Right ventricle myocardium inferior (tissue), 1 donor: ENCODE measurements at regions not wholly inside any gene's neighbourhood (a gene's known extent, or its start where the extent isn't known, plus 50 kb on each side); places are given as distances from the start of the nearest gene placed in this dataset.
"Not testable (repeated sequence)": the region's sequence is repeated elsewhere in the genome, so short reads cannot be mapped to it uniquely, and the experiment has no call there.

Source experiments
- ATAC-seq: fragments of 200-7000 bp; cut with Tn5 transposase; one replicate; pipeline ENCODE4 v1.9.1; 2020; ENCODE audit warnings: mild to moderate bottlenecking, moderate library complexity
- DNase-seq: peaks from one replicate; pipeline ENCODE4 v3.0.0; 2021; ENCODE audit errors: missing footprints
- intact Hi-C: fragments of 100-400 bp; cut with DNase I; formaldehyde crosslinking; loops from one replicate; pipeline ENCODE4 v1.11.0; 2022
- donor health status: DM: no; HTN: yes; CAD: no; lungs with severe emphysema.

GRCh38 chr5:17075236-17075635 lies 139.1 kb upstream of the MYO10 start:
- intact Hi-C loops = no loop called here
- DNase-seq (no peak), ATAC-seq (no peak)

DNA sequence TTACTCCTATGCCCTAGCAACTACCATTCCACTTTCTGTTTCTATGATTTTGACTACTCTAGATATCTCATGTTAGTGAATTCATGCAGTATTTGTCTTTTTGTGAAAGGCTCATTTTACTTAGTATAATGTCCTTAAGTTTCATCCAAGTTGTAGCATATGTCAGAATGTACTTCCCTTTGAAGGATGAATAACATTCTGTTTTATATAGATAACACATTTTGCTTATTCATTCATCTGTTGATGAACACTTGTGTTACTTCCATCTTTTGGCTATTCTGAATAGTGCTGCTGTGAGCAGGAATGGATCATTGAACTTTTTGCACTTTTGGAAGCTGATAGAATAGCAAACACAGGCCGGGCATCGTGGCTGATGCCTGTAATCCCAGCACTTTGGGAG lies 140.2 kb upstream of the MYO10 start:
- ATAC-seq (no peak), DNase-seq (no peak)
- intact Hi-C loops = no loop called here

DNA sequence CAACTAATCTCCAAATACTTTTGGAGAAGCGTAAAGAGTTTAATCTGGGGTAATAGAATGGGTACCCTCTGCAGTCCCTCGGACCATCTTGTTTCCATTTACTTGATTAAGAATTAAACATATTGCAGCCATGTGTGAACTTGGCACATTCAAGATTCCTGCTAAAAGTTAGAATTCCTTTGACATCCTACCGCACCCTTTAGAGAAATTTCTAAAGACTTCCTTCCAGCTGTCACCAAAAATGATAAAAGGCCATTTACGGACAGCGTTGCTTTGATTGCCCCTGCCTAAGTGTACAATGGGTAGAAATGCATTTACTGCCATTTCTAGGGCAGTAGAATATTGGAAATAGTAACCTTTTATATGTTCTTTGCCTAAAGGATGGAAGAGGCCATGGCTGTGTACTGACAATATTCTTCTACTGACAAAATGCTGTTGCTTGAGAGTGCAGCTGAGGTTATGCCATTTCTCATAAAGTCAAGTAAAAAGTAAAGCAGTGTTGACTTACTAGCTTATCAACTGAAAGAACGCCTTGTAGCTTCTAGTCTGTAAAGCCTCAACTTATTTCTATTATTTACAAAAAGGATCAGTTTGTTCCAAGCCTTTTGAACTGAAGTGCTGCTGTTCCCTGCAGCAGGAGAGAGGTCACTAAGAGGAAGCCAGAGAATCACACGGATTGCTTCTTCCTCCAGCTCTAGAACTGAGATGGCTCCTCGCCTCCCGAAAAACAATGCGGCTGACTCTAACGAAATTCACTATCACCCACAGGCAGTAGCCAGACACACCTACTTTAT lies 139.8 kb upstream of the BASP1 start:
- DNase-seq (no peak), ATAC-seq (no peak)
- intact Hi-C loops = loop anchor here (2.0 kb wide), 1 partner anchor 141 kb away; the partner anchor contains the start of gene MYO10

DNA sequence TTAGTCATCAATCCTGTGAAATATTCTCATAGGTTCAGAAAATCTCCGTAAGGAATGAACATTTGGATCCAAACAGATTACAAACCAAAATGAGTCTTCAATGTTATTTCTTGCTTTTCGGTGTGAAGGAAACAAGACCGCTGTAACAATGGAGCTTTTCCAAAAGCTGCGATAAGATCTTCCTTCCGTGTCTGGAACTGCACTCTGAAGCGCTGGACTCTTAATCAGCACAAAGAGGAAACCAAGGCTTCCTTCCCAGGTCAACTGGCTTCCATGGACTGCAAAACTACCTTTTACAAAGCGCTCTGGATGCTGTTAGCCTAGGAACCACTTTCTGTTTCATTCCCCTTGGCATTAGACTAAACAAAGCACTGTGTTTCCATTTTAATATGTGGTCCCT lies 137.9 kb upstream of the BASP1 start:
- intact Hi-C loops = loop anchor here (2.0 kb wide), 1 partner anchor 143 kb away; the partner anchor contains the start of gene MYO10

DNA sequence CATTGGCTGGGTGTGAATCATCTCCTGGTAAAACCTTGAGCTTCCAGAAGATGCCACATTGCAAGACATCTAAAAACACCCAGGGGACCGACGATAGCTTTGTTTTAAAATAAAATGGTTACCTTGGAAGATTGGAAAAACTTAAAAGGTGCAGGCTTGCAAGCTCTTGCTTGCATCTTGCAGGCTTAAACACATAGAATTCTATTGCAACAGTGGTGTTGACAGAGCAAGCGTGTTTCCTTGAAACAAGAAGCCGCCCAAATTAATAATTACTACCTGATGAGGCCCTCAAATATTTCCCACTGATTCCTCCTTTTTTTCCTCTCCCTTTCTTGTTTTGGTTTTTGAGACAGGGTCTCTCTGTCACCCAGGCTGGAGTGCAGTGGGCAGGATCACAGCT lies 137.1 kb upstream of the BASP1 start:
- ATAC-seq (no peak), DNase-seq (no peak)
- intact Hi-C loops = loop anchor here (5.0 kb wide), 1 partner anchor 42 kb away; no protein-coding TSS in a partner anchor

More for the DNA sequence above, 137.9 kb upstream of the BASP1 start:
- DNase-seq (no peak), ATAC-seq (no peak)

DNA sequence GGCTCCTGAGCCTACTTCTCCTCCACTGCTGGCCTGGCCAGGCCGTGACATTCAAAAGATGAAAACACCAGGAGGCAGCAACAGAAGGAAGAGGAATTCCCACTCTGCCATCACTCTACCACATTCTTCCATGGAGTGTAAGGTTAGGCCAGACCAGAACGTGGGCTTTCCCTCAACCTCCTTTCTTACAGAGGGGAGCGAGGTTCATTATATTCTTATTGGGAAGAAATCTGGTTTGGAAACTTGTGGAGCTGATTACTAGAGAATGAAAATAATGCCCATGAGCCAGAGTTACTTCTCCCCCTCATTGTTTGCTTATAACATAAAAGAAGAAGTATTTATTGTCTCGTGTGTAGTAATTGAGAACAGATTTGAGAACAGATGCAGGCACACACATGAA lies 136.3 kb upstream of the BASP1 start:
- intact Hi-C loops = loop anchor here (5.0 kb wide), 1 partner anchor 41 kb away; no protein-coding TSS in a partner anchor
- ATAC-seq = no peak
- DNase-seq = no peak

DNA sequence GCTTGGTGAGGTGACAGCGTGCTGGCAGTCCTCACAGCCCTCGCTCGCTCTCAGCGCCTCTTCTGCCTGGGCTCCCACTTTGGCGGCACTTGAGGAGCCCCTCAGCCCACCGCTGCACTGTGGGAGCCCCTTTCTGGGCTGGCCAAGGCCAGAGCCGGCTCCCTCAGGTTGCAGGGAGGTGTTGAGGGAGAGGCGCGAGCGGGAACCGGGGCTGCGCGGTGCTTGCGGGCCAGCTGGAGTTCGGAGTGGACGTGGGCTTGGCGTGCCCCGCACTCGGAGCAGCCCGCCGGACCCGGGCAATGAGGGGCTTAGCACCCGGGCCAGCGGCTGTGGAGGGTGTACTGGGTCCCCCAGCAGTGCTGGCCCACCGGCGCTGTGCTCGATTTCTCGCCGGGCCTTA lies 134.2 kb upstream of the BASP1 start:
- not testable (repeated sequence) for ATAC-seq, DNase-seq
- intact Hi-C loops = loop anchor here (5.0 kb wide), 1 partner anchor 39 kb away; no protein-coding TSS in a partner anchor

GRCh38 chr5:17087035-17087434 lies 130.4 kb upstream of the BASP1 start:
- intact Hi-C loops = no loop called here
- no peak for DNase-seq
- no peak for ATAC-seq

GRCh38 chr5:17088051-17088450 lies 129.4 kb upstream of the BASP1 start:
- no peak for ATAC-seq
- no peak for DNase-seq
- intact Hi-C loops = no loop called here

DNA sequence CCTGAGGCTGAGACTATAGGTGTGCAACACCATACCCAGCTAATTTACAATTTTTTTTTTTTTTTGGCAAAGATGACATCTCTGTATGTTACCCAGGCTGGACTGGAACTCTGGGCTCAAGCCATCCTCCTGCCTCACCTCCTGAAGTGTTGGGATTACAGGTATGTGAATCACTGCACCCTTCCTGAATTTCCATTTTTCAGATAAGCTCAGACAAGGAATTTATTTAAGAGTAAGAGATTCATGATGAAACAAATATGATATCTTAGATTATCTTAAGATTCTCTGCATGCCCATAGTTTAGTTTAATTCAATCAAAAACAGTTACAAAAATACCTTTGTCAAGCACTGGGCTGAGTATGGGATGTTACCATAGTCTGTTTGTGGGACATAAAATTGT lies 128.4 kb upstream of the BASP1 start:
- no peak for ATAC-seq

GRCh38 chr5:17089690-17090089 lies 127.7 kb upstream of the BASP1 start:
- no peak for ATAC-seq
- intact Hi-C loops = no loop called here
- DNase-seq = no peak

More for the DNA sequence above, 128.4 kb upstream of the BASP1 start:
- no peak for DNase-seq
- intact Hi-C loops = no loop called here

- intact Hi-C loops = no loop called here
- DNase-seq = no peak
- no peak for ATAC-seq
These were observed 126.6 kb upstream of the BASP1 start for GRCh38 chr5:17090839-17091238.

DNA sequence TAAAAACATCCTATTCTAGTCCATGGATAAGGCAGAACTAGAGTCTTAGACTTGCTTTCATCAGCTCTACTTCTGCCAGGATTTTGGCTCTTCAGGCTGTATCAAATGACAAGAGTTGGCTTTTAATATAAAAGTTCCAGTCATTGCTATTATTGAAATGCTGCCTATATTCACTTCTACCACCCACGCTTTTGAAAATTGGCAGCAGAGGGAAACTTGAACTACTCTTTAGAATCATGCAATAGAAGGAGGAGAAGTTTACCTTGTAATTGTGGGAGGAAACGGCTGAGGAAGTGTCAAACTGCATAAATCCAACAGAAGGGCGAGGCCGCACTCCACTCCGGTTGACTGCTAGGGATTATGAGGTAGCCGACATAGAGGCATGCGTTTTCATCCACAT lies 122.6 kb upstream of the BASP1 start:
- DNase-seq = no peak
- intact Hi-C loops = no loop called here
- no peak for ATAC-seq

GRCh38 chr5:17096952-17097695 lies 120.3 kb upstream of the BASP1 start:
- ATAC-seq (no peak), DNase-seq (no peak)
- intact Hi-C loops = no loop called here

DNA sequence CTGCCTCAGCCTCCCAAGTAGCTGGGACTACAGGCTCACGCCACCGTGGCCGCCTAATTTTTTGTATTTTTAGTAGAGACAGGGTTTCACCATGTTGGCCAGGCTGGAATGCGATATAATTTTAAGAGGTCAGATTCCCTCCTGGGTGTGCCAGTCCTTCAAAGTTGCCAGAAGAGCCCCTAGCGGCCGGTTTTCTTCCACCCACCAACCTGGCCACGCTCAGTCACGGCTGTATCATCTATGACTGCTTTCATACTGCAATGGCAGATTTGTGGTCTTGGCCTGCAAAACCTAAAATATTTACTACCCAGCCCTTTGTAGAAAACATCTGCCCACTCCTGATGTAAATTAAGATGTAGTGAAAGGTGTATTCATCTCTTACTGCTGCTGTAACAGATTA lies 117.5 kb upstream of the BASP1 start:
- ATAC-seq = no peak
- intact Hi-C loops = no loop called here
- no peak for DNase-seq

DNA sequence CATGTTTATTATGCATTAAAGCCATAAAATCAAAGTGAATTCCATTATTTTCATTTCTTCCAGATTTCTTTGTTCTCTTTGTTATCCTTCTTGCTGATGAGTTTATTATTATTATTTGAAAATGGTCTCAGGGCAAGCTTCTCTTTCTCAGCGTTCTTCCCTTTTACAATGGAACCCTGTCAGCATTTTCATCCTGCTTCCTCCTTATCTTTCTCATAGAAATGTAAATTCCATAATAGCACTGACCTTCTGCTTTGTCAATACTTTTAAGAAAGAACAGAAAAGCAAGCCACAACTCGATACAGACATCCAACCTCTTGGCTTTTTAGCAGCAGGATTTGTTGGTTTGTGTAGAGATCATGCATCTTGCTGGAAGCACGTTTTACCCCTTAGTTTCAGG lies 114.0 kb upstream of the BASP1 start:
- ATAC-seq = no peak
- intact Hi-C loops = no loop called here

GRCh38 chr5:17105744-17106418 lies 111.5 kb upstream of the BASP1 start:
- DNase-seq (no peak), ATAC-seq (peak; percentile 71)
- intact Hi-C loops = no loop called here

More for the DNA sequence above, 114.0 kb upstream of the BASP1 start:
- no peak for DNase-seq

GRCh38 chr5:17106521-17106920 lies 110.9 kb upstream of the BASP1 start:
- intact Hi-C loops = no loop called here
- ATAC-seq (no peak), DNase-seq (no peak)

DNA sequence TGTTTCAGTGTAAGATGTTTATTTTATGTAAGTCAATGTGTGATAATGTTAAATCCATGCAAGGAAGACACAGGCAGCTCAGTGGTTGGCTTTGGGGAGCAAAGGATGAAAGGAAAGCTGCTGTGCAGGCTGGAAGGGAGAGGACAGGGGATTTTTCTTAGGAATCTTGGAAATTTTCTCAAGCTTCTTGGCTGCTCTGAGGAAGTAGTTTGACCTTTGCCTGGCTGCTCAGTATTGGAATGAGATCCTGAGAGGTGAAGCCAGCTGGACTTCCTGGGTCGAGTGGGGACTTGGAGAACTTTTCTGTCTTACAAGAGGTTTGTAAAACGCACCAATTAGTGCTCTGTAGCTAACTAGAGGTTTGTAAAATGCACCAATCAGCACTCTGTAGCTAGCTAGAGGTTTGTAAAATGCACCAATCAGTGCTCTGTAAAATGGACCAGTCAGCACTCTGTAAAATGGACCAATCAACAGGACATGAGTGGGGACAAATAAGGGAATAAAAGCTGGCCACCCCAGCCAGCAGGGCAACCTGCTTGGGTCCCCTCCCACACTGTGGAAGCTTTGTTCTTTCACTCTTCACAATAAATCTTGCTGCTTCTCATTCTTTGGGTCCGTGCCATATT lies 105.2 kb upstream of the BASP1 start:
- DNase-seq, intact Hi-C loops: not testable (repeated sequence)
- ATAC-seq = peak; percentile 63
